RWPE2 (cell line): ENCODE measurements at regions not wholly inside any gene's neighbourhood (a gene's known extent, or its start where the extent isn't known, plus 50 kb on each side); places are given as distances from the start of the nearest gene placed in this dataset.

Experiments
- ATAC-seq: fragments of 200-7000 bp; cut with Tn5 transposase; 3 replicates; pipeline ENCODE4 v1.9.1; 2021; ENCODE audit warnings: low read depth
- DNase-seq: peaks from one replicate; pipeline ENCODE4 v3.0.0-alpha.2; 2020; ENCODE audit warnings: low spot score
- H3K27ac ChIP-seq: fragments of 450-650 bp; 2 replicates; pipeline ENCODE4 v1.5.1; 2017; ENCODE audit warnings: mild to moderate bottlenecking; ENCODE audit not compliant: poor library complexity, severe bottlenecking
- H3K27me3 ChIP-seq: fragments of 250-450 bp; sonication (Bioruptor Pico); 2 replicates; pipeline ENCODE4 v1.5.1; 2021; ENCODE audit warnings: mild to moderate bottlenecking, moderate library complexity; ENCODE audit not compliant: insufficient read depth, poor library complexity, severe bottlenecking
- H3K36me3 ChIP-seq: fragments of 250-450 bp; sonication (Bioruptor Pico); 2 replicates; pipeline ENCODE4 v1.5.1; 2020; ENCODE audit warnings: low read depth, mild to moderate bottlenecking, moderate library complexity
- H3K4me1 ChIP-seq: fragments of 250-450 bp; sonication (Bioruptor Pico); 2 replicates; pipeline ENCODE4 v1.5.1; 2021; ENCODE audit warnings: mild to moderate bottlenecking, moderate library complexity; ENCODE audit not compliant: insufficient read depth, poor library complexity, severe bottlenecking
- H3K4me3 ChIP-seq: fragments of 250-450 bp; sonication (Bioruptor Pico); 2 replicates; pipeline ENCODE4 v1.5.1; 2021; ENCODE audit warnings: mild to moderate bottlenecking, moderate library complexity; ENCODE audit not compliant: severe bottlenecking
- H3K9me3 ChIP-seq: fragments of 250-450 bp; sonication (Bioruptor Pico); 2 replicates; pipeline ENCODE4 v1.5.1; 2021; ENCODE audit warnings: mild to moderate bottlenecking, moderate library complexity; ENCODE audit not compliant: severe bottlenecking
- CTCF ChIP-seq: fragments of 450-650 bp; IDR thresholded peaks from one replicate; pipeline ENCODE4 v1.5.1; 2017; ENCODE audit warnings: mild to moderate bottlenecking, moderate library complexity; ENCODE audit not compliant: poor library complexity, severe bottlenecking

DNA sequence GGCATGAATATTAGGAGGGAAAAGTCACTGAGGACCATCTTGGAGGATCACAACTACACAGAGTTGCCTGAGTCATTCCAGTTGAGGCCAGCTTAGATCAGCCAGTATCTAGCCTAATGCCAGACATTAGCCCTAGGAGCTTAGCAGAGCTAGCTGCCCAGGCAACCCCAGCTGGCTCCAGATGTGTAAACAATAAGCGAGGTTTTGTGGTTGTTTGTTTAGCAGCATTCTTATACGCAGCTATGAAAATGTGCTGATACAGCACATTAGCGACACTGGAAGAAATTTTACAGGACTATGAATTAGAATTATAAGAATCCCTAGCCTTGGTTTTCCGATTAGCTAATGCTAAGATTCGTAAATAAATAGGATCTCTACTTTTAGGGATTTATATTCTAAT is 59.3 kb downstream of the BTBD3 start:
- H3K4me1 ChIP-seq, result no peaks in the 10 kb centered on the region
- ATAC-seq (no peak), DNase-seq (no peak)
- H3K4me3 ChIP-seq, result no peak overlapping the region
- H3K9me3 ChIP-seq, result no peaks in the 10 kb centered on the region
- no peaks in the 10 kb centered on the region for H3K36me3 ChIP-seq
- no peaks in the 10 kb centered on the region for H3K27me3 ChIP-seq
- TF ChIP-seq CTCF, result no peak
- no peak overlapping the region for H3K27ac ChIP-seq

GRCh38 chr20:11978496-11978895 is 60.8 kb downstream of the BTBD3 start:
- no peak for ATAC-seq
- Histone ChIP-seq H3K9me3 (no peaks in the 10 kb centered on the region), H3K4me3 (no peak overlapping the region), H3K27ac (no peak overlapping the region), H3K36me3 (no peaks in the 10 kb centered on the region), H3K4me1 (no peaks in the 10 kb centered on the region), H3K27me3 (peaks cover 3% of the 10 kb centered on the region)
- DNase-seq, result no peak
- TF ChIP-seq CTCF, result no peak

- ATAC-seq (no peak), DNase-seq (no peak)
- Histone ChIP-seq H3K4me1 (no peaks in the 10 kb centered on the region), H3K9me3 (no peaks in the 10 kb centered on the region), H3K36me3 (no peaks in the 10 kb centered on the region), H3K27ac (no peak overlapping the region), H3K27me3 (peaks cover 3% of the 10 kb centered on the region), H3K4me3 (no peak overlapping the region)
- TF ChIP-seq CTCF, result no peak
Measured at GRCh38 chr20:11979306-11979990, 61.8 kb downstream of the BTBD3 start.

DNA sequence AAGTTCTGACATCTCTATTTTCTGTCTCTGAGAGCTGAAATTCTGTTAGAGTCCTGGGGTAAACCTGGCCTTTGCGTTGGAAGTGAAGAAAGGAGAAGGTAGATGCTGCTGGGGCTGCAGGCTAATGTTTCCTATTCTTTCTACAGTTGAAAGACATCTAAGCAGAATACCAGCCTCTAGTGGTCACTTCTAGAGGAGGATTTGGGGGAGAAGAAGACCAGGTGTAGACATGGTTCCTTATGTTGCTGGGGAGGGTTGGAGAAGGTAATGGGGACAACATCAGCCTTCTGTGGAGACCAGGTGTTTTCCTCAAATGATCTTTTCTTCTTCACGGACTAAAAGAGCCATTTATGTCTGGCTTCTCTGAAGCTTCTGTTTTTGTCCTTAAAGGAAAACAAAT is 62.6 kb downstream of the BTBD3 start:
- H3K27ac ChIP-seq, result no peak overlapping the region
- TF ChIP-seq CTCF, result peak; percentile 10
- no peaks in the 10 kb centered on the region for H3K36me3 ChIP-seq
- H3K4me3 ChIP-seq, result no peak overlapping the region
- H3K9me3 ChIP-seq, result no peaks in the 10 kb centered on the region
- H3K27me3 ChIP-seq, result peaks cover 3% of the 10 kb centered on the region
- H3K4me1 ChIP-seq, result no peaks in the 10 kb centered on the region
- ATAC-seq, result no peak
- no peak for DNase-seq

DNA sequence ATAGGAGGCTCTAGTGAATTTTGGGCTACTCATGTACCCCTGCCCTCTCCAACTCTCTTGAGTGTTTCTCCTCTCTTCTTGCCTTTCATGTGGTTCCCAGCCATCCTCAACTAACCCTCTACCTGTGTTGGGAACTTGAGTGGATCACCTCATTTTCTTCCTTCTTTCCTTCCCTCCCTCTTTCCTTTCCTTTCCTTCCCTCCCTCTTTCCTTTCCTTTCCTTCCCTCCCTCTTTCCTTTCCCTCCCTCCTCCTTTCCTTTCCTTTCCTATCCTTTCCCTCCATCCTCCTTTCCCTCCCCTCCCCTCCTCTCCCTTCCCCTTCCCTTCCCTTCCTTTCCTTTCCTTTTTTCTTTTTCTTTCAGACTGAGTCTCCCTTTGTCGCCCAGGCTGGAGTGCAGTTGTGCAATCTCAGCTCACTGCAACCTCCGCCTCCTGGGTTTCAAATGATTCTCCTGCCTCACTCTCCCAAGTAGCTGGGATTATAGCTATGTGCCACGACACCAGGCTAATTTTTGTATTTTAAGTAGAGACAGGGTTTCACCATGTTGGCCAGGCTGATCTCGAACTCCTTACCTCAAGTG is 63.8 kb downstream of the BTBD3 start:
- ATAC-seq (no peak), DNase-seq (no peak)
- H3K4me1 ChIP-seq, result no peaks in the 10 kb centered on the region
- H3K9me3 ChIP-seq, result no peaks in the 10 kb centered on the region
- H3K27ac ChIP-seq, result no peak overlapping the region
- no peak overlapping the region for H3K4me3 ChIP-seq
- H3K36me3 ChIP-seq, result no peaks in the 10 kb centered on the region
- no peak for TF ChIP-seq CTCF
- H3K27me3 ChIP-seq, result peaks cover 3% of the 10 kb centered on the region
